Hindlimb muscle (tissue), 1 donor: ENCODE measurements at regions not wholly inside any gene's neighbourhood (a gene's known extent, or its start where the extent isn't known, plus 50 kb on each side); places are given as distances from the start of the nearest gene placed in this dataset.

Experiments
- DNase-seq: peaks from one replicate; pipeline ENCODE4 v3.0.0-alpha.2; 2013

DNA sequence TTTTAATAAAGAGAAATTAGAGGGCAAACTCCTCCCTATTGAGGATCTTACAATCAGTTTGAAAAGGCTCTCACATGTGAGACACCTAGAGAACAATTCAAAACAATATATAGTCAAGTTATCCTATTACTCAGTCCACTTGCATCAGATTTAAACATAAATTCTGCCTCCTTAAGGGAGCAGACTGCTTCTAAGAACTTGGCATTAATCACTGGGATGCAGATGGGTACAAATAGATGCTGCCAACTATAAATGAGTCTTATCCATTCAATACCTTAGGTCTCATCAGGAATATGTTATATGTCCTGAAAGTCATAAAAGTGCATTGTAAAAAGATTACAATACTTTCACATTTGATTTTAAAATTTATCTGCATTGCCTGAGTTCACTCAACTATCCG, 269.3 kb upstream of the KIRREL3 start:
- no peak for DNase-seq

DNA sequence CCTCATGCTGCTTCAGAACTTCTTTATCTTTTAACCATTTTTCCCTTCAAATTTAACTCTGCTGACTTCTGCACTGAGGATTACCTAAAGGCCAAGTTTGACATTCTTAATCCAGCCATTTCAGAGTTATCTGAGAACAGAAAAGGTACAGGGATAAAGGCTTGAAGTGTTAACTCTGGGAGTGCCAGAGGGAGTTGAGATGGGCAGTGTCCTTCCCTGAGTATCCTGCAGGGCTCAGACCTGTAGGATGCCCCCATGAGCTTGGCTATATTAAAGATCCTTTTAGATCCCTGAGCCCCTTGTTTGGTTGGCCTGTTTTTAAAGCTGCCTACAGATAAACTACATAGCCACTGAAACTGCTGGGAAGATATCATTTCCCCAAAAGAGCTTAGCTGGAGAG, 268.4 kb upstream of the KIRREL3 start:
- no peak for DNase-seq

DNA sequence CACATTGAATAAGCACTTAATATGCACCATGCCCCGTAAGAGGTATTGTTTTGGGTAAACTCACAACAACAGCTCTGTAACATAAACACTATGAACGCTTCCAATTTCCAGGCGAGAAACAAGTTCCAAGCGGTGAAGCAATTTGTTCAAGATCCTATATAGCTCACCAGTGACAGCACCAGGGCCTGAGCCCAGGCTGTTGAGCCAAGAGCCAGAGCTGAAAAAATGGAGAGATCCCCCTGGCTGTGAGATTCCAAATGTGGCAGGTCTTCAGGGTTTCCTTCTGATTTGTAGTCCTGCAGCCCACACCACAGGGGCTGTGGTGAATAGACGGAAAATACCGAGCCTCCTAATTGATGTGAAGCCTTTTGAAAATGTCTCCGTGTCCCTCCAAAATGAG, 268.0 kb upstream of the KIRREL3 start:
- no peak for DNase-seq

DNA sequence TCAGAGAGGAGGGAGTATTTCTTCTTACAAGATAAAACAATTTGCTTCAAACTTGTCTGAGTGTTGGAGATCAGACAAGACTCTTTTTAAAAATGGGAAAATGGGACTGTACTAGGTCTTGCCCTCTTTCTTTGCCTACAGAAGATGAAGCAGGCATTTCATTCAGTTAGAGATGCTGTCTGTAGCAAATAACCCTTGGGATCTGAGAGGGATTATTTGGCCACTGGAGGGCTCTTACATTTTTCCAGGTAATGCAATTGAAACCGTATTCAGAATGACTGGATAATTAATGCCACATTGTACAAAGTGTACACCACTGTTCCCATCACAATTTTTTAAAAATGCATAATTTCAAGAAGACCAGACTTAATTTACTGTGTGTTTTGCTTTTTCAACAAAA, 258.5 kb upstream of the KIRREL3 start:
- DNase-seq: no peak

DNA sequence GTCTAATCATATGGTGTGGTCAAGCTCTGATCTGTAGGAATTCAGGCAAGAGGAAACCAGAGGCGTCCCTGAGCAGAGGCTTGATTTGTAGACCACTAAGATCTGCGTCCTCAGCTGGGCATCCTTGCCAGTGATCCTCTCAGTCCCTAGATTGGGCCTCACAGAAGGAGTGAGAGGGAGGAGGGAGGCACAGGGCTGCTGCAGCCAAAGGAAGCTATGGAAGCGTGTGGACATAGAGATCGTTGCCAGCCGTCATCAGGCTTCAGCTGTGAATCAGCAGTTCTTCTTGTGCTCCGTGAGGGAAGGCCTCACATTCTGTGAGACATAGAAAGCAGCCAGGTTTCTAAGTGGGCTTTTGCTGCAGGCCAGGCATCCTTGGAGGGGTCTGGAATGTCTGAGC, 254.6 kb upstream of the KIRREL3 start:
- peak; percentile 6 for DNase-seq

DNA sequence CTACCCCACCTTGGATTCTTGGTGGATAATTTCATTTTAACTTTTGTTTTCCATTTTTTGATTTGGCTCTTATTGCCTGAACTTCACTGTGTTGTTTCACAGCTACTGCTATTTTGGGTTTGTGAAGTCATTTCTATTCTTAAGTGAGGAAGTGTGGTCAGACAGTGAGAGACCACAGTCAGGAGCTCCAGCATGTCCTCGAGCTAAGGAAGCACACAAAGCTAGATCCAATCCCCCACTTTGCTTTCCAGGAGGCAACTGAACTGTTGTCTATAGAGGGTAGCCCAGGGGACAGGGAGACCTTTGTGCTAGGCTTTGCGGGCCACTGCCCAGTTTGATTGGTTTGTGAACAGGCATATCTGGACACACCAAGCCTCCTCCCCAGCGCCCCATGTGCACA, 251.8 kb upstream of the KIRREL3 start:
- no peak for DNase-seq

DNA sequence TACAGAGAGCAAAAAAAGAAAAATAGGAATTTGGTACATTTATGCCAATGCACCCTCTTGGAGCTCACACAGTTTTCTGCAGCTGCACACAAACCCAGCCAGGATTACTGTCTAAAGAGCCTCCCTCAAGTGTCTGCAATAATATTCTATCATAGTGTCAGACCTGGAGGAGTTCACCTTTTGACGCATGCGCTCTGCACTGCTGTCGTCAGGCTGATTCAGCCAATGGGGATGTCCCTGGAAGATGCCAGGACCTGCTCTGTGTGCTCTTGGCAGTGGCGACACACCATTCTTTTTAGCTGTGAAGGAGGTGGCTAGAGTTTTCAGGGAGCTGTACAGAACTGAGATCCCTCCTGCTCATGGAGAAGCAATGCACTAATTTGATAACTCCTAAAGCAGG, 249.0 kb upstream of the KIRREL3 start:
- DNase-seq: no peak

DNA sequence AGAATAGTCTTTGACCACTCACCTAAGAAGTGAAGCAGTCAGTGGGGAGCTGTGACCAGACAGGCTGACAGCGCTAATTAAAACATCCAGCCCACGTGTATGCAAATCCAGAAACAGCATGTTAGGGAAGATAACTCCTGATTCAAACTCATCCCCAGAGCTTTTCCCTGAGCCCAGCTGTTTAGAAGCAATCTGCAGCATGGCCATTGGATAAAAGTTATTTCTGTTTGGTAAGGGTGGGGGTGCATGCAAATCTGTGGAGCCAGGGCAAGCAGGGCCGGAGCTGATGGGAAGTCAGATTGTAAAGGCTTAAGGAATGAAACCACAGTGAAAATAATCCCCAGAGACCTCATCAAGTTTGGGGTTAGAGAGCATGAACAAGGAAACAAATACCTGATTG, 247.9 kb upstream of the KIRREL3 start:
- no peak for DNase-seq

DNA sequence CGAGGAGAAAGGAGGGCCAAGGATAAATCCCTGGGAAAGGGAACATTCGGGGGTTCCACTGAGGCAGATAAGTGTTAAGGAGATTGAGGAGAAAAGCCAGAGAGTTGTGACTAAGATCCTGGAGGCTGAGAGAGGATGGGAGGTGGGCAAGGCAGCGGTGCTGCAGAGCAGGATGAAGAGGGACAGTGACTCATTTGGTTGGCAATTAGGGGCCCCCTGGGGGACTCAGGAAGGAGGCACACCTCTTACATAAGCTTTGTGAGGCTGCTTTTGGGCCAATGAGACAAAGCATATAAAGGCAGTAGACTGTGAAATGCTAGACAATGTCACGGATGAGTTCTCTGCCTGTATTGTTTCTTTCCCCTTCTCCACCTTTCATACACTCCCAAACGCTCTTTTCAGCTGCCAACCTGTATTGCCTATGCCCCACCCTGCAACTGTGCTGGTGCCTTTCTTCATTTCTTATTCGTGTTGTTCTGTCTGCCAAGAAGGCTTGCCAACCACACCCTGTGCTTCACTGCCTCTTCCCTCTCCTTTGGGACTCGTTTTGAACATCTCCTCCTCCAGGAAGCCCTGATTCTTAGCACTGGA, 246.8 kb upstream of the KIRREL3 start:
- no peak for DNase-seq

DNA sequence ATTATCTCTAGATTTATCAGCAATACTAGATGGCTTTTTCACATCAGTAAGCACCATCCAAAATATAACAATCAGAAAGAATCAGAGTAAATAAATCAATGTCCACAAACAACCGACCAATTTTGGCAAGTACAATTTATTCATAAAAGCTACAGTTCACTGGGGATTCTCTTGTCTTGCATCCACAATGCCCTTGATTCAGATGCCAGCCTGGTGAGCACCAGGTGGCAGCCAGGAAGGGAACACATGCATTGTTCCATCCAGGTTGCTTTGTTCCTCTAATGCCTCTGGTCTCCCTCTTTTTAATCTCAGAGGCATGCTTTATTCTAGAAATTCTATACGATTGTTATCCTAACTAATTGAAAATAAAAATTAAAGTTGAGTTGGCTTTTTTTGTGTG, 242.1 kb upstream of the KIRREL3 start:
- DNase-seq: no peak

DNA sequence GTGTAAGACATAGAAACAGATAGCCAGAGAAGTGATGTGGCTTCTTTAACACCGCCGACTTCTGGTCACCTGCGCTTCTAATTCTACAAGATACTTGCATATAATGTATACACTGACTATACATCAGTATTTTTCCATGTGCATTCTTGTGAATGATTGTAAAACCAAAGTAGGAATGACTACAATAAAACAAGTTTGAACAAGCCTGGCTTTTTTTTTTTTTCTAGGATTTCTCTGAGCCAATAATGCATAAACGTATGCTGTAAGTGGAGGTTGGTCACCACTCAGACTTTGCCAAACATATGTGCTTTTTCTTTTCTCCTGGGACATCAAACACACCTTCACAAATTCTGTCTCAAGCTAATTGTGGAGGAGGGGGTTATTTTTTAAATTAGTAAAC, 237.8 kb upstream of the KIRREL3 start:
- no peak for DNase-seq

DNA sequence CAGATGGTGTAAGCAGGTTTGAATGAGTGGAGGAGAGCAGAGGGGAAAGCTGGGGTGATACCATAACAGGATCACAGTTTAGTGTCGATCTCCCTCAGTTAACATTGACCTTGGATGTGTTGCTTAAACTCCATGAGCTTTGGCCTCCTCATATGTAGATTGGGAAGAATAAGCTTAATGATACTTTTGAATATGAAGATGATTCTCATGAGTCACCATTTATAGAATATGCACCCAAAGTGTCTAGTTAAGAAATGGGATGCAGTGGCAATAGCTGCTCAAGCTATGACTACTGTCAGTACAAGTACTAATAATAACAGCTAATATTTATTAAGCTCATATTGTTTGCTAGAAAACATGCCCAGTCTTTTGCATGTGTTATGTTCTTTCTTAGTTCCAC, 236.2 kb upstream of the KIRREL3 start:
- no peak for DNase-seq

DNA sequence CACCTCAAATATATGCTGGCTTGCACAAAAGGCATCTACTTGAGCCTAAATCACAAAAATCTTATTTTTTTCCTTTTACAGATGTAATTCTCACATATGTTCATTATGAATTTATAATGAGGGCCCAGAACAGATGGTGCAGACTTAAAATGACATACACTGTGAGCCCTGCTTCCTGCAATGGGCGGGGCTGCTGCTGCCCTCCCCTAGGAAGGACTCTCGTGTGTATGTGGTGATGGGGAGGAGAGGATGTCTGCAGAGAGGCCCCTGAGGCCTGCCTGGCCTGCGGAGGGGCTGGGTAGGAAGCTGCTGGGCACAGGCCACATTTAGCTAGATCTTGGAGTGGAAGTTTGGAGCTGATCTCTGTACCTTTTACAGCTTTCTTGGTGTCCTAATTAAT, 233.4 kb upstream of the KIRREL3 start:
- no peak for DNase-seq

DNA sequence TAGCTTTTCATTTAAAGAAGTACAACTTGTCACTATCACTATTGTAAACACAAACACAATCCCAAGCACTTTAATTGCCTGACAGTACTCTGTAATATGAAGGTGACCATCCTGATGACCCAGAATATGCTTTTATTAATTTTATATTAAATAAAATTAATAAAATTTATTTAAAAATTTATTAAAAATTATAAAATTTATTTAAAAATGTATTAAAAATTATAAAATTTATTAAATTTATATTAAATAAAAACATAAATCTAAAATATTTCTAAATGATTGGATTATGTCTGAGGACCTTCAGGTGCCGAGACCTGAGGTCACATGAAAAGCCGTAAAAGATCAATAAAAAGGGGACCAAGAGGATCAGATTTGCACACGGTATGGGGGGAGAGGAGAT, 229.8 kb upstream of the KIRREL3 start:
- no peak for DNase-seq

DNA sequence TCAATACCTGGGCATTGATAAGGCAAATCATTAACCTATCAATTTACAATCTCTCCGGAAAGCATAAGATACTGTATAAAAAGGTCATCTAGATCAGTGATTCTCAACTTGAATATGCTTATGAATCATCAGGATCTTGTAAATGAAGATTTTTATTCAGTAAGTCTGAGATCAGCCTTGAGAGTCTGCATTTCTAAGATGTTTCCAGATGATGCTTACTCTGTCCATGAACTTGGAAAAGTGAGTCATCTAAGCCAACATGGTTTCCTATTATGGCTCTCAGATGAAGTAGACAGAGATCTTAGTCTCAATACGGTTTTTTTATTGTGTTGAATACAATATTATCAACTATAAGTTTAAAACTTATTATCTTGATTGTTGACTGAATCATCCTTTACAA, 226.4 kb upstream of the KIRREL3 start:
- DNase-seq: no peak

DNA sequence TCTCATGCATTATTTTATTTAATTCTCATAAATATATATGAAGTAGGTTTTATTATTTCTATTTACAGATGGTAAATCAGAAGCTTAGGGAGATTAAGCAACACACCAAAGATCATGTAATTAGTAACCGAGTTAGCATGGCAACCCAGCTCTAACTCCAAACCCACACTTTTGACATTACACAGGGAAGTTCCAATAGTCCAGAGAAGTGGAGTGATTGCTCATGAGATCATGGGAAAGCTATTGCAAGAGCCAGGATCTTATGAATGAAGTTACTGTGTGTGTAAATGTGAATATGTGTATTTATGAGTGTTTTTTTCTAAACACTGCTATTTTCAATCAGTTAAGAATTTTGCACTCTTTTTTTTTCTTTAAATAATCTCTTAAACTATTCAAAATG, 225.8 kb upstream of the KIRREL3 start:
- DNase-seq: no peak

DNA sequence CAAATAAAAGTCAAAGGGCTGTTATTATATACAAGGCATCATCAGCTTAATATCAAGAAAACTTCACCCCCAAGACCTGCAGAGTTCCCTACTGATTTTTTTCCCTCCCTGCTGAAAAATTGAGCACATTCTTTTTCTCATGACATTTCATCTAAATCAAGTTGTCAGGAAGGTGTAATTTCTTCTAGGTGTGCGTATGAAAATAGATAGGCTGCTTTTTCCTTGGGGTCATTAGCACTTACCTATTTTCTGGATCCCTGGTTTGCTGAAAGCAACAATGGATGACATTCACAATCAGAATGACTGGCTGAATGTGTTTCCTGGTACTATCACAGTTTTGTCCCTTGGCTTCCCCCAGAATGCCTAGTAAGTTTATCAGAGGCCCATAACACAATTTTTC, 225.0 kb upstream of the KIRREL3 start:
- no peak for DNase-seq

DNA sequence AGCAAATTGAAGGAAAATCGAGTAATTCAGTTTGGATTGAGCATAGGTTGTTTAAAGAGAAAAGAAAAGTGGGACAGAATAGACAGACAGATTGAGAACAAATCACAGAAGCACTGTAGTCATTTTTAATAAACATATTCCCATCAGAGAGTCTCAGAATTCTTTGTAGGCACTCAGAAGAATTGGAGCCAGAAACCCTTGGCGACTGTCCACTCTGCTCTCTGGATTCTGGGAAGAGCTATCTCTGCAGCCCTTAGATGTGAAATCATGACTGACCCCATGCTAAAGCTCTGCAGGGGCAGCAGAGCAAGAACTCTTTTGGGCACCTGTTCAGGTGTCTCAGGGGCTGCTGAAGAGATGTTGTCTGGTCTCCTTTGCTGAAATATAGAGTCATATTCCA, 223.7 kb upstream of the KIRREL3 start:
- peak; percentile 15 for DNase-seq

DNA sequence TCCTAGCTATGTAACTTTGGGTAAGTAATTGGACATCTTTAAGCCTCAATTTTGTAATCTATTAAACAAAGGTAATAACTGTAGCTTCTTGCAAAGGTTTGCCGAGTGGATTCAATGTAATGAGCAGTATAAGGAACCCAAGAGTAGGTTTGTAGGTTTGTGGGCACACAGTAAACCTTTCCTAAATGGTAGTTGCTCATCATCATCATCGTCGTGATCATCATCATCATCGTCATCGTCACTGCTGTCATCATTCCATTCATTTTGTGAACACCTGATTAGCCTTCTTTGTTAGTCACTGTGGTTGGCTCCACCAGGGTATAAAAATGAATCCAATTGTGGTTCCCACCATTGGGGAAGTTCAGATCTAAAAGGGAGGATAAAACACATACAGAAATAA, 223.1 kb upstream of the KIRREL3 start:
- DNase-seq: no peak

DNA sequence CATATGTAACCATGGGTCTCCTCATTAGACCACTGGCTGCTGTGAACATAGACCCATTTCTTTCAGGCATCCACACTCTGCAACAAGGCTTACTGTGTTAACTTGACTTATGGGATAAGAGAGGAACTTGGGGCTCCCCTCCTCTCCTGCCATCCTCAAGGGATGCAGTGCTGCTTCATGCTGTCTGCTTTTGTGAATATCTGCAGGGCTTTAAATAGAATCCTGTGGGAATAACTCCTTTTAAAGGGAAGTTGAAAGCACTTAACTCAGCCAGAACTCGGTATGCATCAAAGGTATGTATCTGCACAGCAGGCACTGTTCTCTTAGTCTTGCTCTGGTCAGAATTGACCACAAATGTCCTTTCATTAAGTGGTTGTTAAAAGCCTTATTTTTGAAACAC, 222.5 kb upstream of the KIRREL3 start:
- no peak for DNase-seq

DNA sequence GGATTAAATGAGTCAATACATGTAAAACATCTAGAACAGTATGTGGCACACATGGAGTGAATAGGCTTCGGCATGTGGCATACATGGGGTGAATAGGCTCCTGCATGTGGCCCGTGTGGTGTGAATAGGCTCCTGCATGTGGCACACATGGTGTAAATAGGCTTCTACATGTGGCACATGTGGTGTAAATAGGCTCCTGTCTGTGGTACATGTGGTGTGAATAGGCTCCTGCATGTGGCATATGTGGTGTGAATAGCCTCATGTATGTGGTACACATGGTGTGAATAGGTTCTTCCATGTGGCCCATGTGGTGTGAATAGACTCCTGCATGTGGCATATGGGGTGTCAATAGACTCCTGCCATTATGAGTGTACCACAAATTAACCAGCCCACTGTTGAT, 219.1 kb upstream of the KIRREL3 start:
- no peak for DNase-seq

DNA sequence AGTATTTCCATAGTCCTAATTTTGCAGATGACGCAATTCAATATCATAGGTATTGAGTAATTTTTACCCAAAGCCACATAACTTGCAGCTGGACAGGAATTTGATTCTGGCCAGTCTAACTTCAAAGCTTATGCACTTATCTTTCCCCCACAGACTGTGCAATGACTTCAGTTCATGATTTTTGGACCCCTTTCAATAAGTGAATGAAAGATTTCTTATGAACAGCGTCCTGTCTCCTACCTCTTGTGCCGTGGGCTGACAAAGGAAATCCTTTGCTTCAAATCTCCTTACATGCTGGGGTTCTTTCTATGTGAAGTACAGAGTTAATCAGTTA, 217.7 kb upstream of the KIRREL3 start:
- no peak for DNase-seq

DNA sequence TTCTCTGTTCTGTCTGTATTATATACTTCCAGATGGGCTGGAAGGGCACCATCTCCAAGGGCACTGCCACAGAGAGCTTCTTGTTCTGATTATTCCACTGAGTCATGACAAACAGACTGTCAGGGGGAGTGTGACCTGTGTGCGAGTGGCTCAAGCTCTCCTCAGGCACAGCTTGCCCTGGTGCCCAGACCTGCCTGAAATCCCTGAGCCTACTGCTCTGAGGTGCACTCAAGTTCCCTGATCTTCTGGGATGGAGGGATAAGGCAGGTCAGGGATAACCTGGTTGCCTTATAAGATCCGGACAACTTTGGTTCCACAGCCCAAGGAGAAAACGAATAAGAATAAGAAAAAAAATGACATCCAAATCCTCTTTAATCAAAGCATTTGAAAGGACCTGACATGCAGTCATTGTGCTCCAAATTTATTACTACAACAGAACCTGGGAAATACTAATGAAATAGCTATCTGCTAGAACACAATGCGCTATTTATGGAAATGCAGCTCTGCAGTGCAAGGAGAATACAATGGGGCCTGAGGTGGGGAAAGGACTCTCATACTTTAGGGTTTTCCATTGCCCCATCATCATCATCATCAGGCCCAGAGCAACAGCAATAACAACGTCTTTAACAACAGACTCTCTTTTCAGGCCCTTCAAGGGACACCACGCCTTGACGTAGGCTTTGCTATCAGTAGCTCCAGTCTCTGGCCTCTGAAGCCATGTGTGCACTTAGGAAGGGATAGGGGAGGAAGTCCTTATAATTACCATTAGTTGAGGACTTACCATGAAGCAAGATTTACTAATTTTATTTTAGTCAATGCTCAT, 217.1 kb upstream of the KIRREL3 start:
- DNase-seq: no peak

DNA sequence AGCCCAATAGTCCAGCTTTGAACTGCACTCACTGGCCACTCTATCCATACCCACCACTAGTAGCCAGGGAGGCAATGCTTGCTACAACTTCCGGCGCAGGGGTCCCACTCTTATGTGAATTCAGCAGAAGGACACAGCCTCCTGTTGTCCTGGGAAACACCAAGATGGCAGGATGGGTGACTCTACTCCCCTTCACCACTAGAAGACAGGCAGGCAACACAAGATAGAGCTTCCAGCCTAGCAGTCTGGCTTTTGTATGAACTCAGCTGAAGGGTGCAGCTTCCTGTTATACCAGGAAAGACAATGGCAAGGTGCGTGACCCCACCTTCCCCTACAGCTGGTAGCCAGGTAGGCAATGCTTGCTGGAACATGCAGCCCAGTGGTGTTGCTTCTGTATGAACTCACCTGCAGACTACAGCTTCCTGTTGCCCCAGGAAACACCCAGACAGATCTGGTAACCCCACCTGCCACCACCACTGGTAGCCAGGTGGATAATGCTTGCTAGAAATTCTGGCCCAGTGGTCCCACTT, 205.2 kb upstream of the KIRREL3 start:
- DNase-seq: no peak

DNA sequence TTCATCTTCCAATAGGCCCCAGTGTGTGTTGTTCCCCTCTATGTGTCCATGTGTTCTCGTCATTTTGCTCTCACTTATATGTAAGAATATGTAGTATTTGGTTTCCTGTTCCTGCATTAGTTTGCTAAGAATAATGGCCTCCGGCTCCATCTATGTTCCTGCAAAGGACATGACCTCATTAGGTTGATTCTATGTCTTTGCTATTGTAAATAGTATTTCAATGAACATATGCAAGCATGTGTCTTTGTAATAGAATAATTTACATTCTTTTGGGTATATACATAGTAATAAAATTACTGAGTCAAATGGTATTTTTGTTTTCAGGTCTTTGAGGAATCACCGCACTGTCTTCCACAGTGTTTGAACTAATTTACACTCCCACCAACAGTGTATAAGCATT, 202.9 kb upstream of the KIRREL3 start:
- no peak for DNase-seq
